K562 (cell line): ENCODE measurements at regions not wholly inside any gene's neighbourhood (a gene's known extent, or its start where the extent isn't known, plus 50 kb on each side); places are given as distances from the start of the nearest gene placed in this dataset.

Experiments
- ATAC-seq: fragments of 200-7000 bp; cut with Tn5 transposase; 3 replicates; pipeline ENCODE4 v1.9.1; 2020; ENCODE audit warnings: moderate library complexity
- BruUV-seq: library from RNA; stranded (reverse); fragments of 400-500 nt; replicated peaks from 2 replicates; lab custom pipeline; 2021; lab: Mats Ljungman, UMichigan
- CTCF ChIA-PET: fragments of 300-600 bp; formaldehyde crosslinking; extraction: SDS; loops from one replicate; lab custom pipeline; 2021; ENCODE audit warnings: low intra/inter-chr PET ratio; lab: Yijun Ruan, JAX
- POLR2A ChIA-PET: fragments of 300-600, 350-650 bp; sonication (Branson Sonifier 250); formaldehyde crosslinking; extraction: SDS; loops from one replicate; lab custom pipeline; 2021; ENCODE audit warnings: antibody characterized with exemption, inconsistent platforms; lab: Yijun Ruan, JAX
- DNase-seq, 4 experiments: peaks; one replicate each; pipeline versions ENCODE4 v3.0.0 to v3.0.0-alpha.2; 2011 to 2018; ENCODE audit warnings: low spot score in 3 of 4, mixed read lengths in 3 of 4; ENCODE audit errors: extremely low read depth in 1 of 4
- FAIRE-seq: peaks from 2 replicates; lab custom pipeline; 2011; peaks lifted over from hg19 to GRCh38; lab: Jason Lieb, UNC
- H2AFZ ChIP-seq: 2 replicates; pipeline ENCODE4 v1.6.0; 2011; ENCODE audit warnings: low read depth, low read length, control low read depth, inconsistent platforms
- H3K27ac ChIP-seq: fragments of 200-600 bp; 3 replicates; pipeline ENCODE4 v1.8.0; 2011; ENCODE audit warnings: low read depth, mild to moderate bottlenecking, control low read depth, inconsistent platforms, low read length, moderate library complexity, mixed read lengths; ENCODE audit errors: extremely low read depth
- H3K27me3 ChIP-seq, 2 experiments: fragments of 300-600 bp in 1 of 2; 2 replicates in 1 of 2; 3 replicates in 1 of 2; pipeline versions ENCODE4 v1.6.0 to v1.8.0; 2011; ENCODE audit warnings: inconsistent platforms in 2 of 2, low read length in 2 of 2, mild to moderate bottlenecking in 1 of 2, mixed read lengths in 1 of 2, moderate library complexity in 1 of 2; ENCODE audit not compliant: control insufficient read depth in 2 of 2, insufficient read depth in 2 of 2
- H3K36me3 ChIP-seq: fragments of 300-600 bp; 3 replicates; pipeline ENCODE4 v1.8.0; 2011; ENCODE audit warnings: mild to moderate bottlenecking, low read length, inconsistent platforms; ENCODE audit not compliant: control insufficient read depth, insufficient read depth
- H3K4me1 ChIP-seq, 2 experiments: fragments of 200-600 bp in 1 of 2; replicated peaks in 1 of 2; 2 replicates in 1 of 2; 3 replicates in 1 of 2; pipeline versions ENCODE4 v1.5.1 to v1.8.0; 2011; ENCODE audit warnings: inconsistent platforms in 2 of 2, low read length in 2 of 2, mild to moderate bottlenecking in 1 of 2, mixed read lengths in 1 of 2, moderate library complexity in 1 of 2; ENCODE audit not compliant: control insufficient read depth in 2 of 2, insufficient read depth in 2 of 2
- H3K4me2 ChIP-seq: 2 replicates; pipeline ENCODE4 v1.6.1; 2011; ENCODE audit warnings: low read length, control low read depth, inconsistent platforms, mixed read lengths; ENCODE audit not compliant: insufficient read depth
- H3K4me3 ChIP-seq: fragments of 200-600 bp; sonication (generic), shearing (Covaris generic); 2 replicates; pipeline ENCODE4 v1.5.1; 2016; ENCODE audit warnings: control low read depth, inconsistent platforms
- H3K79me2 ChIP-seq: fragments of 200-600 bp; 3 replicates; pipeline ENCODE4 v1.8.0; 2011; ENCODE audit warnings: low read length, inconsistent platforms; ENCODE audit not compliant: control insufficient read depth, insufficient read depth
- H3K9ac ChIP-seq, 2 experiments: 2 replicates each; pipeline versions ENCODE4 v1.6.0 to v1.6.1; 2011; ENCODE audit warnings: low read depth in 2 of 2, low read length in 2 of 2, control low read depth in 1 of 2, inconsistent platforms in 1 of 2, mild to moderate bottlenecking in 1 of 2, mixed read lengths in 1 of 2; ENCODE audit not compliant: insufficient read depth in 1 of 2
- H3K9me1 ChIP-seq: one replicate; pipeline ENCODE4 v1.6.0; 2011; ENCODE audit warnings: inconsistent platforms, mild to moderate bottlenecking, low read length, moderate library complexity; ENCODE audit not compliant: control insufficient read depth, insufficient read depth
- H3K9me3 ChIP-seq: replicated peaks from 2 replicates; pipeline ENCODE4 v1.5.1; 2011; ENCODE audit warnings: low read depth, low read length, inconsistent platforms; ENCODE audit not compliant: control insufficient read depth, insufficient read depth
- H4K20me1 ChIP-seq: replicated peaks from 2 replicates; pipeline ENCODE4 v1.6.1; 2011; ENCODE audit warnings: low read length, inconsistent platforms, mixed read lengths; ENCODE audit not compliant: control insufficient read depth, insufficient read depth
- CBFA2T3 ChIP-seq: fragments of 450-650 bp; IDR thresholded peaks from 2 replicates; pipeline ENCODE4 v1.6.1; 2017
- CEBPB ChIP-seq: fragments of 450-650 bp; IDR thresholded peaks from 2 replicates; pipeline ENCODE4 v1.6.1; 2016; ENCODE audit warnings: missing genetic modification characterization, missing compliant biosample characterization
- CREBBP ChIP-seq: IDR thresholded peaks from one replicate; pipeline ENCODE4 v1.6.1; 2012; ENCODE audit warnings: low read depth, mild to moderate bottlenecking, control low read depth, inconsistent platforms, low read length
- FOXJ2 ChIP-seq: fragments of 200-800 bp; sonication (Bioruptor generic); IDR thresholded peaks from 2 replicates; pipeline ENCODE4 v1.6.1; 2016; ENCODE audit warnings: missing genetic modification characterization, missing compliant biosample characterization
- KLF16 ChIP-seq: IDR thresholded peaks from 2 replicates; pipeline ENCODE4 v1.6.1; 2016; ENCODE audit warnings: antibody characterized with exemption
- MYBL2 ChIP-seq, 2 experiments: fragments of 450-650 bp in 1 of 2; sonication (generic) in 1 of 2; formaldehyde crosslinking in 1 of 2; IDR thresholded peaks; 2 replicates each; pipeline versions ENCODE4 v1.6.1 to v1.8.1; 2017 to 2022; ENCODE audit warnings: borderline replicate concordance in 1 of 2, inconsistent platforms in 1 of 2, low read depth in 1 of 2, mild to moderate bottlenecking in 1 of 2, missing genetic modification reagents in 1 of 2, moderate library complexity in 1 of 2
- ZZZ3 ChIP-seq: fragments of 450-650 bp; IDR thresholded peaks from 2 replicates; pipeline ENCODE4 v1.6.1; 2016; ENCODE audit warnings: antibody characterized with exemption, mild to moderate bottlenecking, moderate library complexity
- WGBS: fragments of 100-300 bp; shearing (Covaris generic); methylation state at CpG from one replicate; pipeline ENCODE4 v1.1.6; 2016; ENCODE audit warnings: low coverage, mixed read lengths; ENCODE audit not compliant: insufficient coverage; ENCODE audit errors: missing lambda C conversion rate; 5-methylcytosine and 5-hydroxymethylcytosine counted together
- in situ Hi-C: fragments of 300-500 bp; cut with MboI; formaldehyde crosslinking; loops from 4 replicates; pipeline ENCODE4 v1.15.0; 2018; ENCODE audit warnings: inconsistent platforms, mixed read lengths
- intact Hi-C: fragments of 100-400 bp; cut with micrococcal nuclease; formaldehyde crosslinking; loops from 2 replicates; pipeline ENCODE4 v1.14.2; 2022
- TF ChIP-seq, protein P1 (sequence below): fragments of 450-650 bp; IDR thresholded peaks from 2 replicates; pipeline ENCODE4 v1.6.1; 2016; ENCODE audit warnings: mild to moderate bottlenecking
- TF ChIP-seq, protein P2 (sequence below): fragments of 200-800 bp; sonication (Bioruptor generic); IDR thresholded peaks from 2 replicates; pipeline ENCODE4 v1.6.1; 2016; ENCODE audit warnings: missing genetic modification characterization, missing compliant biosample characterization
- TF ChIP-seq, protein P3 (sequence below): fragments of 250-450 bp; sonication (Bioruptor Pico); IDR thresholded peaks from 2 replicates; pipeline ENCODE4 v1.4.0; 2020; ENCODE audit warnings: mild to moderate bottlenecking
- TF ChIP-seq, protein P4 (sequence below), 3 experiments: IDR thresholded peaks in 2 of 3; conservative IDR thresholded peaks in 1 of 3; 2 replicates each; pipeline ENCODE4 v1.5.1; 2011 to 2012; ENCODE audit warnings: low read length in 3 of 3, mild to moderate bottlenecking in 3 of 3, control low read depth in 2 of 3, improper control_type of control experiment in 1 of 3, inconsistent platforms in 1 of 3, low read depth in 1 of 3, mixed read lengths in 1 of 3, moderate library complexity in 1 of 3; ENCODE audit not compliant: insufficient read depth in 2 of 3

DNA sequence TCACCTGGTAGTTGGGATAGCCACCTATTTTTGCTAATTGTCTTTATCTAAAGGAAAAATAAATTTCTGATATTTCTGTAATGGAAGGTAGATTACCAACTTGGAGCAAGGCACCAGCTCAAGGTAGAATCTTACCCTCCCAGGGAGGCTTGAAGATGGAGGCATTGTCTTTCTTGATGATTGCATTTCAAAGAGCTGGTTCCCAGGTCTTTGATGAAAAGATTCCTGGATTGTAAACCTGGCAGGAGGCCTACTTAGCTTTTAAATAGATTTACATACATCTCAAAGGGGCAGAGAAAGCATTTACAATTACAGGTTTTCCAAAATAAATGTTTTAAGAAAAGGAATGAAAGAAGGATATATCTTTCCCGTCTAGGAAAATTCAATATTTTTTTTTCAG is 729.2 kb downstream of the LRFN5 start:
- Histone ChIP-seq H3K36me3 (no peaks in the 10 kb centered on the region), H3K9me1 (no peaks in the 10 kb centered on the region), H3K9ac (no peak overlapping the region), H3K4me3 (no peak overlapping the region), H2AFZ (no peak overlapping the region), H3K79me2 (no peaks in the 10 kb centered on the region), H3K9me3 (no peaks in the 10 kb centered on the region), H3K4me2 (no peak overlapping the region), H4K20me1 (no peaks in the 10 kb centered on the region), H3K27me3 (no peaks in the 10 kb centered on the region), H3K27ac (no peak overlapping the region), H3K4me1 (no peaks in the 10 kb centered on the region)
- no peak for FAIRE-seq
- intact Hi-C loops (no loop called here), in situ Hi-C loops (no loop called here)
- DNase-seq = no peak
- ChIA-PET POLR2A (no interaction called here), CTCF (no interaction called here)
- no TSS peak for BruUV-seq
- WGBS = 0% methylated on average over 1 of the region's 1 CpG
- no peak for ATAC-seq
- no peak for TF ChIP-seq MYBL2 (IDR thresholded peaks at IDR 0.05; ENCODE audit: low read depth)
- no peak for TF ChIP-seq MYBL2 (CRISPR knock-in tag; IDR thresholded peaks at IDR 0.05; ENCODE audit: borderline replicate concordance)
- TF ChIP-seq CEBPB (tag) = no peak
- no peak for TF ChIP-seq CREBBP
- no peak for TF ChIP-seq FOXJ2 (tag)
- TF ChIP-seq ZZZ3 = no peak
- TF ChIP-seq, protein P1, sequence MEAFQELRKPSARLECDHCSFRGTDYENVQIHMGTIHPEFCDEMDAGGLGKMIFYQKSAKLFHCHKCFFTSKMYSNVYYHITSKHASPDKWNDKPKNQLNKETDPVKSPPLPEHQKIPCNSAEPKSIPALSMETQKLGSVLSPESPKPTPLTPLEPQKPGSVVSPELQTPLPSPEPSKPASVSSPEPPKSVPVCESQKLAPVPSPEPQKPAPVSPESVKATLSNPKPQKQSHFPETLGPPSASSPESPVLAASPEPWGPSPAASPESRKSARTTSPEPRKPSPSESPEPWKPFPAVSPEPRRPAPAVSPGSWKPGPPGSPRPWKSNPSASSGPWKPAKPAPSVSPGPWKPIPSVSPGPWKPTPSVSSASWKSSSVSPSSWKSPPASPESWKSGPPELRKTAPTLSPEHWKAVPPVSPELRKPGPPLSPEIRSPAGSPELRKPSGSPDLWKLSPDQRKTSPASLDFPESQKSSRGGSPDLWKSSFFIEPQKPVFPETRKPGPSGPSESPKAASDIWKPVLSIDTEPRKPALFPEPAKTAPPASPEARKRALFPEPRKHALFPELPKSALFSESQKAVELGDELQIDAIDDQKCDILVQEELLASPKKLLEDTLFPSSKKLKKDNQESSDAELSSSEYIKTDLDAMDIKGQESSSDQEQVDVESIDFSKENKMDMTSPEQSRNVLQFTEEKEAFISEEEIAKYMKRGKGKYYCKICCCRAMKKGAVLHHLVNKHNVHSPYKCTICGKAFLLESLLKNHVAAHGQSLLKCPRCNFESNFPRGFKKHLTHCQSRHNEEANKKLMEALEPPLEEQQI = no peak
- no peak for TF ChIP-seq CBFA2T3
- no peak for TF ChIP-seq KLF16
- TF ChIP-seq, protein P2, sequence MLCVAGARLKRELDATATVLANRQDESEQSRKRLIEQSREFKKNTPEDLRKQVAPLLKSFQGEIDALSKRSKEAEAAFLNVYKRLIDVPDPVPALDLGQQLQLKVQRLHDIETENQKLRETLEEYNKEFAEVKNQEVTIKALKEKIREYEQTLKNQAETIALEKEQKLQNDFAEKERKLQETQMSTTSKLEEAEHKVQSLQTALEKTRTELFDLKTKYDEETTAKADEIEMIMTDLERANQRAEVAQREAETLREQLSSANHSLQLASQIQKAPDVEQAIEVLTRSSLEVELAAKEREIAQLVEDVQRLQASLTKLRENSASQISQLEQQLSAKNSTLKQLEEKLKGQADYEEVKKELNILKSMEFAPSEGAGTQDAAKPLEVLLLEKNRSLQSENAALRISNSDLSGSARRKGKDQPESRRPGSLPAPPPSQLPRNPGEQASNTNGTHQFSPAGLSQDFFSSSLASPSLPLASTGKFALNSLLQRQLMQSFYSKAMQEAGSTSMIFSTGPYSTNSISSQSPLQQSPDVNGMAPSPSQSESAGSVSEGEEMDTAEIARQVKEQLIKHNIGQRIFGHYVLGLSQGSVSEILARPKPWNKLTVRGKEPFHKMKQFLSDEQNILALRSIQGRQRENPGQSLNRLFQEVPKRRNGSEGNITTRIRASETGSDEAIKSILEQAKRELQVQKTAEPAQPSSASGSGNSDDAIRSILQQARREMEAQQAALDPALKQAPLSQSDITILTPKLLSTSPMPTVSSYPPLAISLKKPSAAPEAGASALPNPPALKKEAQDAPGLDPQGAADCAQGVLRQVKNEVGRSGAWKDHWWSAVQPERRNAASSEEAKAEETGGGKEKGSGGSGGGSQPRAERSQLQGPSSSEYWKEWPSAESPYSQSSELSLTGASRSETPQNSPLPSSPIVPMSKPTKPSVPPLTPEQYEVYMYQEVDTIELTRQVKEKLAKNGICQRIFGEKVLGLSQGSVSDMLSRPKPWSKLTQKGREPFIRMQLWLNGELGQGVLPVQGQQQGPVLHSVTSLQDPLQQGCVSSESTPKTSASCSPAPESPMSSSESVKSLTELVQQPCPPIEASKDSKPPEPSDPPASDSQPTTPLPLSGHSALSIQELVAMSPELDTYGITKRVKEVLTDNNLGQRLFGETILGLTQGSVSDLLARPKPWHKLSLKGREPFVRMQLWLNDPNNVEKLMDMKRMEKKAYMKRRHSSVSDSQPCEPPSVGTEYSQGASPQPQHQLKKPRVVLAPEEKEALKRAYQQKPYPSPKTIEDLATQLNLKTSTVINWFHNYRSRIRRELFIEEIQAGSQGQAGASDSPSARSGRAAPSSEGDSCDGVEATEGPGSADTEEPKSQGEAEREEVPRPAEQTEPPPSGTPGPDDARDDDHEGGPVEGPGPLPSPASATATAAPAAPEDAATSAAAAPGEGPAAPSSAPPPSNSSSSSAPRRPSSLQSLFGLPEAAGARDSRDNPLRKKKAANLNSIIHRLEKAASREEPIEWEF (CRISPR knock-in tag) = no peak
- TF ChIP-seq, protein P3, sequence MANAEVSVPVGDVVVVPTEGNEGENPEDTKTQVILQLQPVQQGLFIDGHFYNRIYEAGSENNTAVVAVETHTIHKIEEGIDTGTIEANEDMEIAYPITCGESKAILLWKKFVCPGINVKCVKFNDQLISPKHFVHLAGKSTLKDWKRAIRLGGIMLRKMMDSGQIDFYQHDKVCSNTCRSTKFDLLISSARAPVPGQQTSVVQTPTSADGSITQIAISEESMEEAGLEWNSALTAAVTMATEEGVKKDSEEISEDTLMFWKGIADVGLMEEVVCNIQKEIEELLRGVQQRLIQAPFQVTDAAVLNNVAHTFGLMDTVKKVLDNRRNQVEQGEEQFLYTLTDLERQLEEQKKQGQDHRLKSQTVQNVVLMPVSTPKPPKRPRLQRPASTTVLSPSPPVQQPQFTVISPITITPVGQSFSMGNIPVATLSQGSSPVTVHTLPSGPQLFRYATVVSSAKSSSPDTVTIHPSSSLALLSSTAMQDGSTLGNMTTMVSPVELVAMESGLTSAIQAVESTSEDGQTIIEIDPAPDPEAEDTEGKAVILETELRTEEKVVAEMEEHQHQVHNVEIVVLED (CRISPR knock-in tag) = no peak
- TF ChIP-seq, protein P4, sequence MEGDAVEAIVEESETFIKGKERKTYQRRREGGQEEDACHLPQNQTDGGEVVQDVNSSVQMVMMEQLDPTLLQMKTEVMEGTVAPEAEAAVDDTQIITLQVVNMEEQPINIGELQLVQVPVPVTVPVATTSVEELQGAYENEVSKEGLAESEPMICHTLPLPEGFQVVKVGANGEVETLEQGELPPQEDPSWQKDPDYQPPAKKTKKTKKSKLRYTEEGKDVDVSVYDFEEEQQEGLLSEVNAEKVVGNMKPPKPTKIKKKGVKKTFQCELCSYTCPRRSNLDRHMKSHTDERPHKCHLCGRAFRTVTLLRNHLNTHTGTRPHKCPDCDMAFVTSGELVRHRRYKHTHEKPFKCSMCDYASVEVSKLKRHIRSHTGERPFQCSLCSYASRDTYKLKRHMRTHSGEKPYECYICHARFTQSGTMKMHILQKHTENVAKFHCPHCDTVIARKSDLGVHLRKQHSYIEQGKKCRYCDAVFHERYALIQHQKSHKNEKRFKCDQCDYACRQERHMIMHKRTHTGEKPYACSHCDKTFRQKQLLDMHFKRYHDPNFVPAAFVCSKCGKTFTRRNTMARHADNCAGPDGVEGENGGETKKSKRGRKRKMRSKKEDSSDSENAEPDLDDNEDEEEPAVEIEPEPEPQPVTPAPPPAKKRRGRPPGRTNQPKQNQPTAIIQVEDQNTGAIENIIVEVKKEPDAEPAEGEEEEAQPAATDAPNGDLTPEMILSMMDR (IDR thresholded peaks at IDR 0.05 in 2 of 3, conservative IDR thresholded peaks at IDR 0.05 in 1 of 3; ENCODE audit: insufficient read depth in 2 of 3, low read depth in 1 of 3, low read length in 3 of 3) = no peak
